Fibroblast of pulmonary artery (primary cell): ENCODE measurements at regions not wholly inside any gene's neighbourhood (a gene's known extent, or its start where the extent isn't known, plus 50 kb on each side); places are given as distances from the start of the nearest gene placed in this dataset.
A peak's percentile ranks its signal among the peaks of the same experiment; 100 is the strongest.

ENCODE experiments used
- DNase-seq: peaks from one replicate; pipeline ENCODE4 v3.0.0-alpha.2; 2010; ENCODE audit warnings: low read depth
- H3K4me3 ChIP-seq: replicated peaks from 2 replicates; pipeline ENCODE4 v1.5.1; 2011; ENCODE audit warnings: low read depth, mild to moderate bottlenecking, control low read depth, low read length, moderate library complexity
- TF ChIP-seq, protein P1 (sequence below): IDR thresholded peaks from 2 replicates; pipeline ENCODE4 v1.5.1; 2011; ENCODE audit warnings: mild to moderate bottlenecking, control low read depth, low read length, inconsistent platforms; ENCODE audit errors: missing control alignments

GRCh38 chr1:186605762-186606350, 74.4 kb downstream of the PTGS2 start:
- H3K4me3 ChIP-seq: no peak overlapping the region
- TF ChIP-seq, protein P1, sequence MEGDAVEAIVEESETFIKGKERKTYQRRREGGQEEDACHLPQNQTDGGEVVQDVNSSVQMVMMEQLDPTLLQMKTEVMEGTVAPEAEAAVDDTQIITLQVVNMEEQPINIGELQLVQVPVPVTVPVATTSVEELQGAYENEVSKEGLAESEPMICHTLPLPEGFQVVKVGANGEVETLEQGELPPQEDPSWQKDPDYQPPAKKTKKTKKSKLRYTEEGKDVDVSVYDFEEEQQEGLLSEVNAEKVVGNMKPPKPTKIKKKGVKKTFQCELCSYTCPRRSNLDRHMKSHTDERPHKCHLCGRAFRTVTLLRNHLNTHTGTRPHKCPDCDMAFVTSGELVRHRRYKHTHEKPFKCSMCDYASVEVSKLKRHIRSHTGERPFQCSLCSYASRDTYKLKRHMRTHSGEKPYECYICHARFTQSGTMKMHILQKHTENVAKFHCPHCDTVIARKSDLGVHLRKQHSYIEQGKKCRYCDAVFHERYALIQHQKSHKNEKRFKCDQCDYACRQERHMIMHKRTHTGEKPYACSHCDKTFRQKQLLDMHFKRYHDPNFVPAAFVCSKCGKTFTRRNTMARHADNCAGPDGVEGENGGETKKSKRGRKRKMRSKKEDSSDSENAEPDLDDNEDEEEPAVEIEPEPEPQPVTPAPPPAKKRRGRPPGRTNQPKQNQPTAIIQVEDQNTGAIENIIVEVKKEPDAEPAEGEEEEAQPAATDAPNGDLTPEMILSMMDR: peak; percentile 92
- peak; percentile 85 for DNase-seq

- H3K4me3 ChIP-seq: no peak overlapping the region
- peak; percentile 11 for DNase-seq
- TF ChIP-seq, protein P1: no peak
These were observed 84.3 kb downstream of the PTGS2 start for GRCh38 chr1:186595969-186596368.

DNA sequence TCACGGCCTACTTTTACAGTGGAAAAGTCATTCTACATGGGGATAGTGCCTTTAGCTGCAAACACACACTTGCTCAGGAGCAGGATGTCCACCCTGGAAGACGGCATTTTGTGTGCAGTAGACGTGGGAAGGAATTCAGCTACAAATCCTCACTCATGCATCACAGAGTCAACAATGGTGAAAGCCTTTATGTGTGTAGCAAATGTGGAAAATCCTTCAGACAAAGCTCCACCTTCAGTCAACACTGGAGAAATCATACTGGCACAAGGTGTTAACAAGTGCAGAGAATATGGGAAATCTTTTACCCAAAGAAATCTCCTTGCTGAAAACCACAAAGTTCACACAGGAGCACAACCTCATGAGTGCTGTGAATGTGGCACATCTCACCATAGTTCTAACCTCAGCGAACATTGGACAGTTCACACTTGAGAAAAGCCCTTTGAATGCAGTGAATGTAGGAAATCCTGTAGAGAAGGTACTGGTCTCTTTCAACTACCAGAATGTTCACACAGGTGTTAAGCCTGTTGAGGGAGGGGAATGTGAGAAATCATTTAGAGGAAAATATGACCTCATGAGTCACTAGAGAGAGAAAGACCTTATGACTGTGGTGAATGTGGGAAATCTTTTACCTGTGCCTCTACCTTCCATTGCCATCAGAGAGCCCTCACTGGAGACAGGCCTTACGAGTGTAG, 101.8 kb downstream of the PTGS2 start:
- DNase-seq: no peak
- TF ChIP-seq, protein P1: no peak

DNA sequence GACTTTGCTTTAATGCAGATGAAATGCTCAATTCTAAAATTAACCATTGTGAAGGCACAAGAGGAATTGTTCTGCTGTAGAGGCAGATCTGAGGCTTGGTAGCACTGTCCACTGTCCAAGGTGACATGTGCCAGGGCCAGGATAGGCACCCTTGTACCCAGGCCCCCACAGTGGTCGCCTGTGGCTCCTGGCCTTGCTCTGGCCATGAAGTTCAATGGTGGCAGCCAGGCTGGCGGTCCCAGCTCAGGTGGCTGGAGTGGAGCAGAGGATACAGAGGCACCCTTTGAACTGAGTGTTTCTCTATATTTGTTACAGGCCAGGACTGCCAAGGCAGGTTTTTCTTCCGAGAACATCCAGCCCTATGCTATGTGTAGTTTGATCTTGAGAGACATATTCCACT, 102.6 kb downstream of the PTGS2 start:
- DNase-seq: no peak
- no peak overlapping the region for H3K4me3 ChIP-seq
- TF ChIP-seq, protein P1: no peak

More for the DNA sequence above, 101.8 kb downstream of the PTGS2 start:
- H3K4me3 ChIP-seq: no peak overlapping the region

DNA sequence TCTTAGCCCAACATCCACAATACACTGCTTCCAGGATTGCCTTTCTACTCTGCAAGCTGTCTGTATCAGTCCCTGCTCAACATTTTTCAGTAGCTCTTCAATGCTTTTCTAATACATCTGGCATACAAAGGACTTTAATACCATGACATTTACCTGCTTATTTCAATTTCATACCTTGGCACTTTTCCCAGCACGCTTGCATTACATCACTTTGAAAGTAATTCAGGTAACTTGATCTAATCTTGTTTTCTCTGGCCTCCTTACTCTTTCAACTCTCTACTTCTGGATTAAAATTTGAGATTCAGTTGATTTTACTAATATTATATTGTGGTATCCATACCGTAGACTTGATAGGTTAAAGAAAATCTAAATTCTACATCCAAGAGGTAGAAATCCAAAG, 103.0 kb downstream of the PTGS2 start:
- DNase-seq: no peak
- TF ChIP-seq, protein P1: no peak
- no peak overlapping the region for H3K4me3 ChIP-seq

- peak; percentile 85 for DNase-seq
- no peak overlapping the region for H3K4me3 ChIP-seq
- TF ChIP-seq, protein P1: no peak
These were observed 104.9 kb downstream of the PTGS2 start for GRCh38 chr1:186575348-186575747.

DNA sequence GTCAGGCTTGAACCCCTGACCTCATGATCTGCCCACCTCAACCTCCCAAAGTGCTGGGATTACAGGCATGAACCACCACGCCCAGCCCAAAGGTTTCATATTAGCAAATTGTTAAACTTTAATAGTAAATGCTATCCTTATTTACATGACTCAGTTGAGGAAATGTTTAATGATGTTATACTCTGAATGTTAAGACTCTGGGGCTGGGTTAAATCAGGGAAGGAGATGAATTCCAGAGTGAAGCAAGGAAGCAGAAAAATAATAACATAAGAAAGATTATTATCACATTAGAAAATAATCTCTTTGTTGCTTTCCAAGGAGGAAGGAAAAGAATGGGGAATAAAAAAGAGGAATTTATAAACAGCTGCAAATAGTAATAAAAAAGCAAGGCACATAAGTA, 105.3 kb downstream of the PTGS2 start:
- no peak overlapping the region for H3K4me3 ChIP-seq
- no peak for DNase-seq
- TF ChIP-seq, protein P1: no peak
